ENCODE measurements at regions not wholly inside any gene's neighbourhood (a gene's known extent, or its start where the extent isn't known, plus 50 kb on each side); places are given as distances from the start of the nearest gene placed in this dataset.

- no peak for TF ChIP-seq EZH2 (IDR thresholded peaks at IDR 0.05; ENCODE audit: borderline replicate concordance, insufficient read depth, low read depth, low read length, poor library complexity, severe bottlenecking)
- TF ChIP-seq CTCF (IDR thresholded peaks at IDR 0.05): peak; percentile 42
Measured at GRCh38 chr13:50387051-50387581, 371.9 kb downstream of the KCNRG start.
